ENCODE measurements at regions not wholly inside any gene's neighbourhood (a gene's known extent, or its start where the extent isn't known, plus 50 kb on each side); places are given as distances from the start of the nearest gene placed in this dataset.

GRCh38 chr6:170175644-170176135 lies 115.2 kb downstream of the DLL1 start:
- Mint-ChIP-seq H3K27me3 (ENCODE audit: low read depth in 3 of 3) (peaks cover 0 to 4% (median 1%) of the 10 kb centered on the region in 3 donors), H3K4me3 (no peak overlapping the region), H3K36me3 (no peaks in the 10 kb centered on the region), H3K9me3 (peaks cover 10 to 21% (median 15%) of the 10 kb centered on the region in 7 donors), H3K4me1 (peaks cover 12% of the 10 kb centered on the region), H3K27ac (no peak overlapping the region)
- 96% methylated on average over 11 of the region's 28 CpGs for WGBS (ENCODE audit: insufficient coverage)
- H3K36me3 ChIP-seq (replicated peaks in 1 of 2; ENCODE audit: control insufficient read depth in 1 of 2, insufficient read depth in 2 of 2, low read length in 2 of 2), result no peaks in the 10 kb centered on the region
- no peaks in the 10 kb centered on the region for H4K20me1 ChIP-seq (ENCODE audit: insufficient read depth, low read length)
- DNase-seq, result peak in 1 of 3 donors; percentile 1
- no peak overlapping the region for H2AFZ ChIP-seq (ENCODE audit: insufficient read depth, low read depth, low read length, poor library complexity, severe bottlenecking)
- peaks cover 11 to 12% of the 10 kb centered on the region in 2 donors for H3K4me1 ChIP-seq (ENCODE audit: control insufficient read depth in 1 of 2, insufficient read depth in 2 of 2, low read length in 2 of 2)
- intact Hi-C loops (cut with micrococcal nuclease), result no loop called here
- no peak overlapping the region for H3K4me2 ChIP-seq (replicated peaks; ENCODE audit: extremely low read depth, low read length, poor library complexity, severe bottlenecking)
- no peaks in the 10 kb centered on the region for H3K27me3 ChIP-seq (ENCODE audit: control insufficient read depth in 2 of 2, insufficient read depth in 2 of 2, low read length in 2 of 2)
- no peaks in the 10 kb centered on the region for H3K79me2 ChIP-seq (ENCODE audit: insufficient read depth, low read length)
- peaks cover 14 to 16% of the 10 kb centered on the region in 2 donors for H3K9me3 ChIP-seq (replicated peaks in 1 of 2; ENCODE audit: control insufficient read depth in 1 of 2, insufficient read depth in 1 of 2, low read length in 2 of 2)
- no peak overlapping the region for H3K4me3 ChIP-seq (replicated peaks in 1 of 3; ENCODE audit: low read depth in 2 of 3, low read length in 3 of 3)
- TF ChIP-seq CTCF (IDR thresholded peaks at IDR 0.05), result no peak
- H3K9ac ChIP-seq (ENCODE audit: insufficient read depth, low read length, poor library complexity, severe bottlenecking), result no peak overlapping the region
- H3K27ac ChIP-seq (ENCODE audit: low read depth in 1 of 2, low read length in 2 of 2), result no peak overlapping the region

- no peaks in the 10 kb centered on the region for H3K79me2 ChIP-seq (ENCODE audit: insufficient read depth, low read length)
- no peak overlapping the region for H3K27ac ChIP-seq (ENCODE audit: low read depth in 1 of 2, low read length in 2 of 2)
- 94% methylated on average over 20 of the region's 37 CpGs for WGBS (ENCODE audit: insufficient coverage)
- DNase-seq, result peak in 1 of 3 donors; percentile 1
- peaks cover 11 to 12% of the 10 kb centered on the region in 2 donors for H3K4me1 ChIP-seq (ENCODE audit: control insufficient read depth in 1 of 2, insufficient read depth in 2 of 2, low read length in 2 of 2)
- H3K36me3 ChIP-seq (replicated peaks in 1 of 2; ENCODE audit: control insufficient read depth in 1 of 2, insufficient read depth in 2 of 2, low read length in 2 of 2), result no peaks in the 10 kb centered on the region
- TF ChIP-seq CTCF (IDR thresholded peaks at IDR 0.05), result no peak
- H3K4me1 Mint-ChIP-seq, result peaks cover 12% of the 10 kb centered on the region
- no peaks in the 10 kb centered on the region for H3K36me3 Mint-ChIP-seq
- H3K9ac ChIP-seq (ENCODE audit: insufficient read depth, low read length, poor library complexity, severe bottlenecking), result no peak overlapping the region
- H2AFZ ChIP-seq (ENCODE audit: insufficient read depth, low read depth, low read length, poor library complexity, severe bottlenecking), result peak overlapping the region; percentile 50
- H4K20me1 ChIP-seq (ENCODE audit: insufficient read depth, low read length), result no peaks in the 10 kb centered on the region
- H3K4me3 Mint-ChIP-seq, result no peak overlapping the region
- no peak overlapping the region for H3K4me2 ChIP-seq (replicated peaks; ENCODE audit: extremely low read depth, low read length, poor library complexity, severe bottlenecking)
- H3K27ac Mint-ChIP-seq, result peak overlapping the region in 1 of 7 donors; percentile 66
- intact Hi-C loops (cut with micrococcal nuclease), result no loop called here
- no peak overlapping the region for H3K4me3 ChIP-seq (replicated peaks in 1 of 3; ENCODE audit: low read depth in 2 of 3, low read length in 3 of 3)
- no peaks in the 10 kb centered on the region for H3K27me3 ChIP-seq (ENCODE audit: control insufficient read depth in 2 of 2, insufficient read depth in 2 of 2, low read length in 2 of 2)
- peaks cover 21 to 23% of the 10 kb centered on the region in 2 donors for H3K9me3 ChIP-seq (replicated peaks in 1 of 2; ENCODE audit: control insufficient read depth in 1 of 2, insufficient read depth in 1 of 2, low read length in 2 of 2)
- H3K27me3 Mint-ChIP-seq (ENCODE audit: low read depth in 3 of 3), result peaks cover 0 to 4% (median 1%) of the 10 kb centered on the region in 3 donors
- peaks cover 12 to 23% (median 22%) of the 10 kb centered on the region in 7 donors for H3K9me3 Mint-ChIP-seq
Measured at GRCh38 chr6:170174771-170175643, 115.9 kb downstream of the DLL1 start.

All from CD14-positive monocyte (primary cell).